ENCODE measurements at regions not wholly inside any gene's neighbourhood (a gene's known extent, or its start where the extent isn't known, plus 50 kb on each side); places are given as distances from the start of the nearest gene placed in this dataset.

DNA sequence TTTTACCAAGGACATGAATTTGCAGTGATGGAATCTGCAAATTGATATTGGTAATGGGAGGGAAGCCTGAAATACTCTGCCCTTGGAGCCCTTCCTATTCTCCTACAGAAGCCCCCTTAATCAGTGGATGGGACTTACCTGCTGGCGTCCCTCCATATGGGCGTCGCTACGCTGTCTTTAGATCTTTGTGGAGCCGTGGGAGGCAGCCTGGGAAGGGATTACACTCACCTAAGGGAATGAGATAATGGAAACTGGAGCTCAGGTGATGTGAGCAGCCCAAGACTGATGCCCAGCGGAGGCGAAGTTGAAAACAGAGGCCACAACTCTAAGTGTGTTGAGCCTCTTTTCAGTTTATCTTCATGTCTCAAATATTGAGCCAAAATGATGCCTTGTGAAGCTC is 306.6 kb downstream of the MYCN start:
- ATAC-seq (ENCODE audit: poor library complexity) (no peak), DNase-seq (no peak)
- Mint-ChIP-seq H3K4me1 (ENCODE audit: low read depth) (no peaks in the 10 kb centered on the region), H3K27ac (no peak overlapping the region), H3K9me3 (no peaks in the 10 kb centered on the region), H3K27me3 (no peaks in the 10 kb centered on the region), H3K4me3 (no peak overlapping the region), H3K36me3 (ENCODE audit: low read depth) (no peaks in the 10 kb centered on the region)
- TF ChIP-seq, protein P1, sequence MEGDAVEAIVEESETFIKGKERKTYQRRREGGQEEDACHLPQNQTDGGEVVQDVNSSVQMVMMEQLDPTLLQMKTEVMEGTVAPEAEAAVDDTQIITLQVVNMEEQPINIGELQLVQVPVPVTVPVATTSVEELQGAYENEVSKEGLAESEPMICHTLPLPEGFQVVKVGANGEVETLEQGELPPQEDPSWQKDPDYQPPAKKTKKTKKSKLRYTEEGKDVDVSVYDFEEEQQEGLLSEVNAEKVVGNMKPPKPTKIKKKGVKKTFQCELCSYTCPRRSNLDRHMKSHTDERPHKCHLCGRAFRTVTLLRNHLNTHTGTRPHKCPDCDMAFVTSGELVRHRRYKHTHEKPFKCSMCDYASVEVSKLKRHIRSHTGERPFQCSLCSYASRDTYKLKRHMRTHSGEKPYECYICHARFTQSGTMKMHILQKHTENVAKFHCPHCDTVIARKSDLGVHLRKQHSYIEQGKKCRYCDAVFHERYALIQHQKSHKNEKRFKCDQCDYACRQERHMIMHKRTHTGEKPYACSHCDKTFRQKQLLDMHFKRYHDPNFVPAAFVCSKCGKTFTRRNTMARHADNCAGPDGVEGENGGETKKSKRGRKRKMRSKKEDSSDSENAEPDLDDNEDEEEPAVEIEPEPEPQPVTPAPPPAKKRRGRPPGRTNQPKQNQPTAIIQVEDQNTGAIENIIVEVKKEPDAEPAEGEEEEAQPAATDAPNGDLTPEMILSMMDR (IDR thresholded peaks at IDR 0.05): no peak
- Histone ChIP-seq H3K36me3 (ENCODE audit: insufficient read depth, low read length) (no peaks in the 10 kb centered on the region), H3K4me3 (ENCODE audit: low read length) (no peak overlapping the region), H3K27me3 (ENCODE audit: control insufficient read depth in 1 of 2, insufficient read depth in 2 of 2, low read length in 2 of 2) (no peaks in the 10 kb centered on the region), H3K4me1 (ENCODE audit: insufficient read depth, low read length) (no peaks in the 10 kb centered on the region), H3K9me3 (ENCODE audit: control insufficient read depth in 1 of 2, insufficient read depth in 1 of 2, low read length in 2 of 2) (peaks cover 0 to 3% of the 10 kb centered on the region in 2 experiments), H3K27ac (ENCODE audit: low read depth in 1 of 2, low read length in 2 of 2) (no peak overlapping the region)
- ChIA-PET POLR2A (no interaction called here), CTCF (no interaction called here)
- intact Hi-C loops (cut with DNase I, micrococcal nuclease): no loop called here

DNA sequence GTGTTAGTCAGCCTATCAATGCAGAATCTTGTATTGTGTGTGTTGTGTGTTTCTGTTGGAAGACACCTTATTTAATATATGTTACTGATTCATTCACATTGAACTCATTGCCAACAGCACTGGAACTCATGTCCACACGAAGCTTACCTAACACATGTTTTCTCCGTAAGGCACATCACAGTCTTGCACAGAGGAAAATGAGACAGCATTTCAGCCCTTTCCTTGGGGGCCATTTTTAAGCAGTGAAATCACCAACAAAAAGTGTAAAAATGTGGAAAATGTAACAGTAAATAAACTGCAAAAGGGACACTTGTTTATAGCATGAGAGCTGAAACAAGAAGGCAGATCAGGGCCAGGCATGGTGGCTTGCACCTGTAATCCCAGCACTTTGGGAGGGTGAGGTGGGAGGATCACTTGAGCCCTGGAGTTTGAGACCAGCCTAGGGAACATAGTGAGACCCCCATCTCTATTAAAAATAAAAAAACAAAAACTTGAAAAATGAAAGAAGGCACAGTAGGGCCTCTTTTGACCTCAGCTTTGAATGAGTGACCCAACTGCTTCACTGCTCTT is 306.0 kb downstream of the MYCN start:
- intact Hi-C loops (cut with DNase I, micrococcal nuclease): no loop called here
- ATAC-seq (ENCODE audit: poor library complexity) (no peak), DNase-seq (no peak)
- Mint-ChIP-seq H3K27me3 (no peaks in the 10 kb centered on the region), H3K4me3 (no peak overlapping the region), H3K36me3 (ENCODE audit: low read depth) (no peaks in the 10 kb centered on the region), H3K9me3 (no peaks in the 10 kb centered on the region), H3K27ac (no peak overlapping the region), H3K4me1 (ENCODE audit: low read depth) (no peaks in the 10 kb centered on the region)
- Histone ChIP-seq H3K36me3 (ENCODE audit: insufficient read depth, low read length) (no peaks in the 10 kb centered on the region), H3K4me1 (ENCODE audit: insufficient read depth, low read length) (no peaks in the 10 kb centered on the region), H3K4me3 (ENCODE audit: low read length) (no peak overlapping the region), H3K27ac (ENCODE audit: low read depth in 1 of 2, low read length in 2 of 2) (no peak overlapping the region), H3K27me3 (ENCODE audit: control insufficient read depth in 1 of 2, insufficient read depth in 2 of 2, low read length in 2 of 2) (no peaks in the 10 kb centered on the region), H3K9me3 (ENCODE audit: control insufficient read depth in 1 of 2, insufficient read depth in 1 of 2, low read length in 2 of 2) (peaks cover 0 to 3% of the 10 kb centered on the region in 2 experiments)
- TF ChIP-seq, protein P1 (IDR thresholded peaks at IDR 0.05): no peak
- POLR2A ChIA-PET: no interaction called here
- CTCF ChIA-PET: no interaction called here

DNA sequence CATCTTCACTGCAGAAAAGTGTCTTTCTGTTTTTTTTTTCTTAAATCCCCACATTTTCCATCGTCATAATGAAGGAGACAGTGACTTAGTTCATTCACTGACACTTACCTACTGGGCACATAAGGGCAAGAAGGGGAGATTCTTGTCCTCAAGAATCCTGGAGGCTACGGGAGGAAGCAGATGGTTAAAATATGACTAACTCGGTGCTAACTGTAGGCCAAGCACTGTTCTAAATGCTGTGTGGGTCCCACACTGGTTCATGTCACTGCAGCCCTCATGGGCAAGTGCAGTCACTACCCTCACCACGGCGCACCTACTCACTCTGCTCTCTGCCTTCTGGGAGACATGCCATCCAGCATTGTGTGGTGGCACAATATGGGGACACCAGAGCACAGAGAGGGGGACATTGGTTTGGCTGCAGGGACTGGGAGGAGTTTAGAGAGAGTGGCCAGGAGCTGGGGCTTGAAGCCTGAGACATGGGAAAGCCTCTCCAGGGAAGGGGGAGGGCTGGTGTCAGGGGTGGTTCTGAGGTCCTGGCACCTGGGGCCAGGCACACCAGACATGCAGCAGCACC is 305.2 kb downstream of the MYCN start:
- H3K27me3 Mint-ChIP-seq: no peaks in the 10 kb centered on the region
- no peak overlapping the region for H3K27ac Mint-ChIP-seq

More for the DNA sequence above, 305.2 kb downstream of the MYCN start:
- Mint-ChIP-seq H3K9me3 (no peaks in the 10 kb centered on the region), H3K4me1 (ENCODE audit: low read depth) (no peaks in the 10 kb centered on the region), H3K36me3 (ENCODE audit: low read depth) (no peaks in the 10 kb centered on the region), H3K4me3 (no peak overlapping the region)
- Histone ChIP-seq H3K27ac (ENCODE audit: low read depth in 1 of 2, low read length in 2 of 2) (no peak overlapping the region), H3K27me3 (ENCODE audit: control insufficient read depth in 1 of 2, insufficient read depth in 2 of 2, low read length in 2 of 2) (peaks cover 0 to 2% of the 10 kb centered on the region in 2 experiments), H3K4me3 (ENCODE audit: low read length) (no peak overlapping the region), H3K4me1 (ENCODE audit: insufficient read depth, low read length) (no peaks in the 10 kb centered on the region), H3K36me3 (ENCODE audit: insufficient read depth, low read length) (no peaks in the 10 kb centered on the region), H3K9me3 (ENCODE audit: control insufficient read depth in 1 of 2, insufficient read depth in 1 of 2, low read length in 2 of 2) (peaks cover 0 to 3% of the 10 kb centered on the region in 2 experiments)
- POLR2A ChIA-PET: no interaction called here
- CTCF ChIA-PET: no interaction called here
- intact Hi-C loops (cut with DNase I, micrococcal nuclease): no loop called here
- no peak for DNase-seq
- no peak for ATAC-seq (ENCODE audit: poor library complexity)
- TF ChIP-seq, protein P1 (IDR thresholded peaks at IDR 0.05): no peak
